GM12865 (cell line): ENCODE measurements at regions not wholly inside any gene's neighbourhood (a gene's known extent, or its start where the extent isn't known, plus 50 kb on each side); places are given as distances from the start of the nearest gene placed in this dataset.

ENCODE experiments used
- DNase-seq: peaks from one replicate; pipeline ENCODE4 v3.0.0; 2010; ENCODE audit warnings: low read depth
- H3K4me3 ChIP-seq: 2 replicates; pipeline ENCODE4 v1.5.1; 2011; ENCODE audit warnings: mild to moderate bottlenecking, low read depth, low read length, control low read depth
- TF ChIP-seq, protein P1 (sequence below): IDR thresholded peaks from 2 replicates; pipeline ENCODE4 v1.5.1; 2011; ENCODE audit warnings: low read length, control low read depth, low read depth, inconsistent platforms; ENCODE audit not compliant: insufficient read depth; ENCODE audit errors: missing control alignments

- no peak for DNase-seq
- no peak overlapping the region for H3K4me3 ChIP-seq
- TF ChIP-seq, protein P1, sequence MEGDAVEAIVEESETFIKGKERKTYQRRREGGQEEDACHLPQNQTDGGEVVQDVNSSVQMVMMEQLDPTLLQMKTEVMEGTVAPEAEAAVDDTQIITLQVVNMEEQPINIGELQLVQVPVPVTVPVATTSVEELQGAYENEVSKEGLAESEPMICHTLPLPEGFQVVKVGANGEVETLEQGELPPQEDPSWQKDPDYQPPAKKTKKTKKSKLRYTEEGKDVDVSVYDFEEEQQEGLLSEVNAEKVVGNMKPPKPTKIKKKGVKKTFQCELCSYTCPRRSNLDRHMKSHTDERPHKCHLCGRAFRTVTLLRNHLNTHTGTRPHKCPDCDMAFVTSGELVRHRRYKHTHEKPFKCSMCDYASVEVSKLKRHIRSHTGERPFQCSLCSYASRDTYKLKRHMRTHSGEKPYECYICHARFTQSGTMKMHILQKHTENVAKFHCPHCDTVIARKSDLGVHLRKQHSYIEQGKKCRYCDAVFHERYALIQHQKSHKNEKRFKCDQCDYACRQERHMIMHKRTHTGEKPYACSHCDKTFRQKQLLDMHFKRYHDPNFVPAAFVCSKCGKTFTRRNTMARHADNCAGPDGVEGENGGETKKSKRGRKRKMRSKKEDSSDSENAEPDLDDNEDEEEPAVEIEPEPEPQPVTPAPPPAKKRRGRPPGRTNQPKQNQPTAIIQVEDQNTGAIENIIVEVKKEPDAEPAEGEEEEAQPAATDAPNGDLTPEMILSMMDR: no peak
These were observed 1298.8 kb downstream of the PLA2G4A start for GRCh38 chr1:188127507-188127906.

DNA sequence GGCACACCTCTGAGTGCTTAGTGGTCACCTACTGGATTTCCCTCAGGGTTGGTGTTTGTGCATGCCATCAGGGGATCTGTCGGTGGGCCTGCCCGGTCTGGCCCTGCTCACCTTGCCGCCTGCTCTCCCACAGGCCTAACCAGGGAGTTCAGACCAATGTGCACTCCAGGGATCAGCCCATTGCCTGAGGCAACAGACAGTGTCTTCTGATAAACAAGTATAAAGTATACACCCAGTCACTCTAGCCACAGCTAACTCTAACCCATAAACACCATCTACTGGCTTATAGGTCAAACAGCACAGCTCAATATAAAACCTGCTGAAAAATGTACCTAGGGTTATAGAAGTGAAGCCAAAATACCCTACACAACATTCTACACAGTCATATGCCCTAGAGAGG lies 1300.0 kb downstream of the PLA2G4A start:
- TF ChIP-seq, protein P1: peak; percentile 11
- DNase-seq: peak; percentile 12
- H3K4me3 ChIP-seq: no peak overlapping the region

- no peak for DNase-seq
- no peak overlapping the region for H3K4me3 ChIP-seq
- TF ChIP-seq, protein P1: no peak
These were observed 1301.4 kb downstream of the PLA2G4A start for GRCh38 chr1:188129856-188130838.

DNA sequence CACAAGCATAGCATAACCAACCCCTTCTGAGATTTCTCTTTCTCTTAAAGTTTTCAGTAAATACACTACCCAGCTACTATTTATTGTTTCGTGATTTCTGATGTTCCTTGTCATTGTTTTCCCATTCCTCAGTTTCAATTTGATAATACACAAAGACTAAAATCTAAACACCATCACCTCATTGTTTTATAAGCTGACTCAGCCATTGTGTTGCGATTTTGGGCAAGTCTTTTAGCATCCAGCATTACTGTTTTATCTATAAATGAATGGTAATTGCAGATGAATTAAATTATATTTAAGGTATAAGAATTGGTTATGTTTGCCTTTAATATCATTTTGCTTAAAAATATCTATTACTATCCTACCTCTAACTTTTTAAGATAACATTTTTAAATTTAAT lies 1308.5 kb downstream of the PLA2G4A start:
- no peak for DNase-seq
- no peak overlapping the region for H3K4me3 ChIP-seq
- TF ChIP-seq, protein P1: no peak

- H3K4me3 ChIP-seq: no peak overlapping the region
- no peak for DNase-seq
- TF ChIP-seq, protein P1: no peak
These were observed 1312.2 kb downstream of the PLA2G4A start for GRCh38 chr1:188140958-188141357.

GRCh38 chr1:188154196-188154595 lies 1325.4 kb downstream of the PLA2G4A start:
- no peak overlapping the region for H3K4me3 ChIP-seq
- no peak for DNase-seq
- TF ChIP-seq, protein P1: no peak
